Aorta (tissue), 5 donors: ENCODE measurements at regions not wholly inside any gene's neighbourhood (a gene's known extent, or its start where the extent isn't known, plus 50 kb on each side); places are given as distances from the start of the nearest gene placed in this dataset.
"Not testable (repeated sequence)": the region's sequence is repeated elsewhere in the genome, so short reads cannot be mapped to it uniquely, and the experiment has no call there.

Experiments used
- ATAC-seq: fragments of 200-7000 bp; cut with Tn5 transposase; one replicate; pipeline ENCODE4 v1.9.1; 2022; ENCODE audit warnings: moderate library complexity; ENCODE audit not compliant: low FRiP score
- DNase-seq, 2 donors: peaks; one replicate each; pipeline ENCODE4 v3.0.0-alpha.2; 2020
- H3K27ac ChIP-seq, 2 donors: one replicate each; pipeline ENCODE4 v1.5.1; 2013; ENCODE audit warnings: low read length in 2 of 2, mild to moderate bottlenecking in 2 of 2, moderate library complexity in 2 of 2, control low read depth in 1 of 2, inconsistent platforms in 1 of 2, low read depth in 1 of 2
- H3K27me3 ChIP-seq, 2 donors: one replicate each; pipeline ENCODE4 v1.6.1; 2013; ENCODE audit warnings: control low read depth in 1 of 2, low read length in 1 of 2, mild to moderate bottlenecking in 1 of 2, moderate library complexity in 1 of 2; ENCODE audit not compliant: insufficient read depth in 2 of 2, control insufficient read depth in 1 of 2
- H3K36me3 ChIP-seq, 2 donors: one replicate each; pipeline ENCODE4 v1.6.1; 2013; ENCODE audit warnings: control low read depth in 1 of 2, low read length in 1 of 2, mild to moderate bottlenecking in 1 of 2; ENCODE audit not compliant: insufficient read depth in 2 of 2, control insufficient read depth in 1 of 2
- H3K4me1 ChIP-seq, 2 donors: one replicate each; pipeline ENCODE4 v1.6.1; 2013; ENCODE audit warnings: low read length in 2 of 2, control low read depth in 1 of 2, mild to moderate bottlenecking in 1 of 2, moderate library complexity in 1 of 2; ENCODE audit not compliant: insufficient read depth in 2 of 2, control insufficient read depth in 1 of 2
- H3K4me3 ChIP-seq, 2 donors: one replicate each; pipeline ENCODE4 v1.5.1; 2013; ENCODE audit warnings: low read length in 2 of 2, control low read depth in 1 of 2, mild to moderate bottlenecking in 1 of 2
- H3K9me3 ChIP-seq: one replicate; pipeline ENCODE4 v1.6.1; 2013; ENCODE audit warnings: mild to moderate bottlenecking, low read length; ENCODE audit not compliant: control insufficient read depth
- WGBS, 2 donors: extraction: QIAGEN DNeasy Blood & Tissue Kit; methylation state at CpG; one replicate each; pipeline ENCODE4 v1.1.7; 2013; 5-methylcytosine and 5-hydroxymethylcytosine counted together
- intact Hi-C, 2 donors: fragments of 100-400 bp; cut with DNase I; formaldehyde crosslinking; loops; one replicate each; pipeline versions ENCODE4 v1.14.2 to v1.15.0; 2022
- donor health status: healthy with polysubstance abuse.
- donor health status: Bipolar disorder and iron deficiency.
- donor health status: DM: no; HTN: no; CAD: no.
- donor health status: DM: no; HTN: no; CAD: no.
- donor health status: DM: yes; HTN: yes; CAD: no.

- not testable (repeated sequence) for H3K4me1 ChIP-seq, ATAC-seq
- 93 to 96% methylated on average over 13 of the region's 13 CpGs for WGBS, 2 donors
Observed at GRCh38 chr15:53923741-53924140, 54.5 kb upstream of the UNC13C start.

DNA sequence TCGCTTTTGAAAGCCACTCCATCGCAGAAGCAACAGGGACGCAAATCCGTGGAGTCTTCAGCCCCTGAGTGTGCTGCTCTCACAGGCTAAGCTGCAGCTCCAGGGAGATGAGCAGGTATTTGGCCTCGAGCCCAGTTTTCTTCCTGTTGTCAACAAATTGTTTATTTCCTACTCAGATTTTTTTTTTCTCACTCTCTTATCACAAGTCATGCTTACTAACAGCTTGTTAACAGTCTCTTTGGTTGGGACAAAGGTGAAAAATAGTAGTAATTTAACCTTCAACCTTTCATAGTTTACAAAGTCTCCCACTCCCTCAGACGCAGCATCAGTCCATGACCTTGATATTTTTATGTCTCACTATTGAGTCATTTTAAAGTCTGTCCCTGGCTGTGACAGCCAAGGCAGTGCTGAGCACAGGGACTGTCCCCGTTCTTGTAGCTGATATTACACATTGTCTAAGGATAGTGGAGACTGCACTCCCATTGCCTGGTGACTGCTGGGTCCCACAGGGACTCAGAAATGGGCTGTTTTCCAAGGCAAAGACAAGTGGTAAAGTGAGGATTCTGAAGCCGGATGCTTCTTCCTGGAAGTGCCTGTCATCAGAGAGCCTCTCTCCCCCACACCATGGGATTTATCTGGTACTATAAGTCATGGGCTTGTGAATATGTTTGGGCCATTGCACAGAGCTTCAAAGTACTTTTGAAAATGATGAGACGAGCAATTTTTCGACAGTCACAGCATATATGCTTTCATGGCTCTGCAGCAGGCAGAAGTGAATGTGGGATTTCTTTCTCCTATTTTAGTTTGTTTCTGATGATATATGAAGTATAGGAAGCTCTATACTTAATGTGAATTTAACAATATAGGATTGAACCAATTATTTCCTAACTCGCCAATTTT, 59.8 kb upstream of the UNC13C start:
- DNase-seq (no peak), ATAC-seq (no peak)
- Histone ChIP-seq H3K27me3 (no peaks in the 10 kb centered on the region), H3K9me3 (no peaks in the 10 kb centered on the region), H3K4me3 (no peak overlapping the region), H3K4me1 (no peaks in the 10 kb centered on the region), H3K27ac (no peak overlapping the region), H3K36me3 (no peaks in the 10 kb centered on the region)
- intact Hi-C loops, result no loop called here
- 68 to 71% methylated on average over 11 of the region's 11 CpGs for WGBS, 2 donors

More at GRCh38 chr15:53923741-53924140, 54.5 kb upstream of the UNC13C start:
- H3K4me3 ChIP-seq, DNase-seq, intact Hi-C loops, H3K9me3 ChIP-seq, H3K27ac ChIP-seq, H3K27me3 ChIP-seq, H3K36me3 ChIP-seq: not testable (repeated sequence)

- no peak for DNase-seq
- 82 to 87% methylated on average over 2 of the region's 2 CpGs for WGBS, 2 donors
- no peaks in the 10 kb centered on the region for H3K9me3 ChIP-seq
- intact Hi-C loops, result no loop called here
- no peaks in the 10 kb centered on the region for H3K27me3 ChIP-seq
- H3K36me3 ChIP-seq, result no peaks in the 10 kb centered on the region
- H3K4me3 ChIP-seq, result no peak overlapping the region
- no peak for ATAC-seq
- no peak overlapping the region for H3K27ac ChIP-seq
- H3K4me1 ChIP-seq, result no peaks in the 10 kb centered on the region
Observed at GRCh38 chr15:53917109-53917508, 61.1 kb upstream of the UNC13C start.

DNA sequence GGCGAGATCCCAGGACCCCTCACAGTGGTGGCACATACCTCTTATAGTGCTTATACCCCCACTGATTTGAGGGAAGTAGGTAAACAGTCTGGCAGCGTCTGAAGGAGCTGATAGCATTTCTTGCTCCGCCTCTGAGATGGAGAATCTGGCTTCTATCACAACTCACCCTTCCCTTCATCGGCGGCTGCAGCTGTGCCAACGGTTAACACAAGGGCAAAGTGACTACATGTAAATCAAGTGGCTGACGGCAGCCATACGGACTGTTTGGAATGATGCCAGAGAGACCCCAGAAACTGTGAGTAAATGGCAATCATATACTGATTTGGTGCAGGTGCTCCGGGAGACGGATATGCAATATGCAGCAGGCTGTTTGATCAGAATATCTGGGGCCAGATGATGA, 66.8 kb upstream of the UNC13C start:
- intact Hi-C loops, result no loop called here
- ATAC-seq (no peak), DNase-seq (no peak)
- Histone ChIP-seq H3K9me3 (no peaks in the 10 kb centered on the region), H3K27ac (no peak overlapping the region), H3K4me1 (no peaks in the 10 kb centered on the region), H3K4me3 (no peak overlapping the region), H3K36me3 (no peaks in the 10 kb centered on the region), H3K27me3 (no peaks in the 10 kb centered on the region)
- WGBS, 2 donors, result 45 to 57% methylated on average over 10 of the region's 10 CpGs

DNA sequence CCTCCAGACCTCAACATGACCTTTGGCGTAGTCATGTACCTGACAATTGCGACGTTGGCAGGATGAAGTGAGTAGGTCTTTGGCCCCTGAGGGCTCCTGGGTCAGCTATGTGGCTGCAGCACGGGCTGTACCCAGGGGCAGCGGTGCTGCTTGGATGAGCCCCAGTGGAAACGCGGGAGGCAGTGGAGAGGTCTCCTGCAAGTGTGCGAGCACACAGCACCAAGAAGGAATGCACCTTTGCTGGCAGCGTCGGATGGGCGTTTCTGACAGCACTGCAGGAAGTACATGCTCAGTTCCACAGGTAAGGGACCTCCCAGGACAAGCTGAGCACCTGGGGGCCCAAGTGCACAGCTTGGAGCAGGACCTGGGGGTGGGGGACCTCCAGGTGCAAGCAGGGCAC, 67.4 kb upstream of the UNC13C start:
- Histone ChIP-seq H3K27me3 (no peaks in the 10 kb centered on the region), H3K4me1 (no peaks in the 10 kb centered on the region), H3K36me3 (no peaks in the 10 kb centered on the region), H3K9me3 (no peaks in the 10 kb centered on the region), H3K27ac (no peak overlapping the region), H3K4me3 (no peak overlapping the region)
- ATAC-seq (no peak), DNase-seq (no peak)
- intact Hi-C loops, result no loop called here
- WGBS, 2 donors, result 90 to 91% methylated on average over 8 to 11 of the region's 11 CpGs

- Histone ChIP-seq H3K27me3 (no peaks in the 10 kb centered on the region), H3K4me3 (no peak overlapping the region), H3K9me3 (no peaks in the 10 kb centered on the region), H3K27ac (no peak overlapping the region), H3K36me3 (no peaks in the 10 kb centered on the region), H3K4me1 (no peaks in the 10 kb centered on the region)
- WGBS, 2 donors, result 68% methylated on average over 12 of the region's 12 CpGs; no CpG with 5 or more reads in 1 of the 2 donors
- intact Hi-C loops, result no loop called here
- DNase-seq (no peak), ATAC-seq (no peak)
Observed at GRCh38 chr15:53910236-53910849, 67.9 kb upstream of the UNC13C start.

DNA sequence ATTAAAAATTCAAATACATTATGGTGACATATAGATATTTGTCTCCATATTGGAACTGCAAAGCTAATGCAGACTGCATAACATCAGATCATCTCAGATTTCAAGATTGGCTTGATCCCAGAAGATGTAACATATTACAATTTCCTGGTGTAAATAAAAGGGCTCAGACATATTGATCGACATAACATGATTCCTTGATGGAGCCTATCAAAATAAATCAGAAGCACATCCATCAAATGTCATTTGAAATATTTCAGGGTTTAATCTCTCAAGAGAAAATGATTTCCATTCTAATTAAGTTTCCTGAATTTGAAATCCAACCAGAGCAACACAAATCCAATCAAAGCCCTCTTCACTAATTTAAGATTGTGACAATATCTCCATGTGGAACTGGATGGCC, 75.1 kb upstream of the UNC13C start:
- Histone ChIP-seq H3K4me3 (no peak overlapping the region), H3K9me3 (no peaks in the 10 kb centered on the region), H3K36me3 (no peaks in the 10 kb centered on the region), H3K27me3 (no peaks in the 10 kb centered on the region), H3K27ac (no peak overlapping the region), H3K4me1 (no peaks in the 10 kb centered on the region)
- DNase-seq (no peak), ATAC-seq (no peak)
- intact Hi-C loops, result no loop called here
- WGBS, 2 donors, result 88 to 100% methylated on average over 1 of the region's 1 CpG

- 81 to 92% methylated on average over 2 of the region's 2 CpGs for WGBS, 2 donors
Observed at GRCh38 chr15:53893468-53893867, 84.8 kb upstream of the UNC13C start.

DNA sequence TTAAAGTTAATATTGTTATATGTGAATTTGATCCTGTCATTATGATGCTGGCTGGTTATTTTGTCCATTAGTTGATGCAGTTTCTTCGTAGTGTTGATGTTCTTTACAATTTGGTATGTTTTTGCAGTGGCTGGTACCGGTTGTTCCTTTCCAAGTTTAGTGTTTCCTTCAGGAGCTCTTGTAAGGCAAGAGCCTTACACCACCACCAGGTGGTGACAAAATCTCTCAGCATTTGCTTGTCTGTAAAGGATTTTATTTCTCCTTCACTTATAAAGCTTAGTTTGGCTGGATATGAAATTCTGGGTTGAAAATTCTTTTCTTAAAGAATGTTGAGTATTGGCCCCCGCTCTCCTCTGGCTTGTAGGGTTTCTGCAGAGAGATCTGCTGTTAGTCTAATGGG, 86.4 kb upstream of the UNC13C start:
- H3K9me3 ChIP-seq, ATAC-seq, H3K27me3 ChIP-seq, H3K27ac ChIP-seq, H3K4me3 ChIP-seq, H3K4me1 ChIP-seq, intact Hi-C loops, DNase-seq, H3K36me3 ChIP-seq: not testable (repeated sequence)
- 54 to 78% methylated on average over 3 of the region's 3 CpGs for WGBS, 2 donors

More at GRCh38 chr15:53893468-53893867, 84.8 kb upstream of the UNC13C start:
- H3K9me3 ChIP-seq, H3K27ac ChIP-seq, H3K36me3 ChIP-seq, H3K4me1 ChIP-seq, ATAC-seq, H3K27me3 ChIP-seq, DNase-seq, intact Hi-C loops, H3K4me3 ChIP-seq: not testable (repeated sequence)
